ENCODE measurements at regions not wholly inside any gene's neighbourhood (a gene's known extent, or its start where the extent isn't known, plus 50 kb on each side); places are given as distances from the start of the nearest gene placed in this dataset.

DNA sequence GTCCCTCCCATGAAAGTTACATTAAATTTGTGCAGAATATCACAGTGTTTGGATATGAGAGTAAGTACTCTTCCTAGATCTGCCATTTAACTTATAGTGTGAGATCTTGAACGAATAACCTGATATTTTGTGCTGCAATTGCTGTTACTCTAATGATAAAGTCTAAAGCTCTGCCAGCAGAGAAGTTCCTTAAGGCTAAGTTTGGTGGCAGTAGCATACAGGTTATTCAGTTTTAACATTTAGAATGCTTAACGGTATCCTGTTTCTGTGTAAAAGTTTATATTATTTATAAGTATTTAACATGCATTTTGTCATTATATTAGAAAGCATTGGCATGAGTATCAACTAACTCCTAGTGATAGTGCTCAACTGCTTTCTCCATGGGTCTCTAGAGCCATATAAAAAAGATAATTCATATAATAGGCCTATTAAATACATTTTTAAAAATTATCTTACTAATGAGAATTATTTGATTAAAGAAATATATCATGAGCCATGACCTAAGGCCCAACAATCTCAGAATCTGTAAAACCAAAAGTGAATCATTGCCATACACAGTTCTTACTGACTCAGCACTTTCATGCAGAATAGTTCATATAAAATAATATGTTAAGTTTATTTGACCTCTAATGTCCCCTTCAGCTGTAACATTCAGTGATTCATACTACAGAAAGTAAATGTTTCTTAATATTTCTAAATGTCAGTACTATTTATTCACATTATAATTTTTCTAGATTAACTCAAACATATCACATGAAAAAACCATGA, 1058.6 kb downstream of the TRHDE start:
- Mint-ChIP-seq H3K4me1 (ENCODE audit: low read depth) (no peaks in the 10 kb centered on the region), H3K9me3 (no peaks in the 10 kb centered on the region), H3K27me3 (no peaks in the 10 kb centered on the region), H3K27ac (no peak overlapping the region), H3K36me3 (ENCODE audit: low read depth) (no peaks in the 10 kb centered on the region), H3K4me3 (no peak overlapping the region)
- H3K9me3 ChIP-seq (ENCODE audit: control insufficient read depth in 1 of 2, insufficient read depth in 1 of 2, low read length in 2 of 2), result no peaks in the 10 kb centered on the region
- intact Hi-C loops (cut with DNase I, micrococcal nuclease), result no loop called here
- H3K36me3 ChIP-seq (ENCODE audit: insufficient read depth, low read length), result no peaks in the 10 kb centered on the region
- ChIA-PET CTCF (no interaction called here), POLR2A (no interaction called here)
- ATAC-seq (ENCODE audit: poor library complexity), result no peak
- TF ChIP-seq, protein P1, sequence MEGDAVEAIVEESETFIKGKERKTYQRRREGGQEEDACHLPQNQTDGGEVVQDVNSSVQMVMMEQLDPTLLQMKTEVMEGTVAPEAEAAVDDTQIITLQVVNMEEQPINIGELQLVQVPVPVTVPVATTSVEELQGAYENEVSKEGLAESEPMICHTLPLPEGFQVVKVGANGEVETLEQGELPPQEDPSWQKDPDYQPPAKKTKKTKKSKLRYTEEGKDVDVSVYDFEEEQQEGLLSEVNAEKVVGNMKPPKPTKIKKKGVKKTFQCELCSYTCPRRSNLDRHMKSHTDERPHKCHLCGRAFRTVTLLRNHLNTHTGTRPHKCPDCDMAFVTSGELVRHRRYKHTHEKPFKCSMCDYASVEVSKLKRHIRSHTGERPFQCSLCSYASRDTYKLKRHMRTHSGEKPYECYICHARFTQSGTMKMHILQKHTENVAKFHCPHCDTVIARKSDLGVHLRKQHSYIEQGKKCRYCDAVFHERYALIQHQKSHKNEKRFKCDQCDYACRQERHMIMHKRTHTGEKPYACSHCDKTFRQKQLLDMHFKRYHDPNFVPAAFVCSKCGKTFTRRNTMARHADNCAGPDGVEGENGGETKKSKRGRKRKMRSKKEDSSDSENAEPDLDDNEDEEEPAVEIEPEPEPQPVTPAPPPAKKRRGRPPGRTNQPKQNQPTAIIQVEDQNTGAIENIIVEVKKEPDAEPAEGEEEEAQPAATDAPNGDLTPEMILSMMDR (IDR thresholded peaks at IDR 0.05), result no peak
- no peak overlapping the region for H3K27ac ChIP-seq (ENCODE audit: low read depth in 1 of 2, low read length in 2 of 2)
- no peaks in the 10 kb centered on the region for H3K27me3 ChIP-seq (ENCODE audit: control insufficient read depth in 1 of 2, insufficient read depth in 2 of 2, low read length in 2 of 2)
- no peaks in the 10 kb centered on the region for H3K4me1 ChIP-seq (ENCODE audit: insufficient read depth, low read length)
- no peak for DNase-seq
- no peak overlapping the region for H3K4me3 ChIP-seq (ENCODE audit: low read length)

DNA sequence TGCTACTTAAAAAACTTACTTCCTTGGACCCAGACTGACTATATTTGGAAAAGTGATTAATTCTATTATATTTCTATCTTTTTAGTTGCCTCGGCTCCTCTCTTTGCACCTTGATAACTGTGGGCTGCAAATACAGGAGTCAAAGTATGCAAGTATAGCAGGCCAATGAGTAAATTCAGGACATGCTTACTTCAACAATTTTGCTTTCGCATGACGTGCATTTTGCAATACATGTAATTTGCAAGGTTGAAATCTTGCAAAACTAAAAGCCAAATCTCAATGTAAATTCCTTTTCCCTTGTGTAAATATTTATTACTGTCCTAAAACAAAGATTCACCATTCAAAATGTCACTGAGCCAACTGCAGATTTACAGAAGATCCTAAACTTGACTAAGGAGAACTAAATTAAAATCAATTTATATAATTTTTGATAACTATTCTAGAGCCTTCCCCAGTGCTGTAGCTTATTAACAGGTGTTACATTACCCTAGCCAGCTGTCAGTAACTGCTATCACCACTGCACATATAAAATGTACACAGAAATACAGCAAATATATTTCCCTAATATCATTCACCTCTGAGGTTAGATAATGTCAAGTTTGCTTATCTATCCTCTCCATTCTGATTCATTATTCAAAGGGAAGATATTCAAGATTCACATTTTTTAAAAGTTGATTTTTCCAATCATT, 1069.5 kb downstream of the TRHDE start:
- Histone ChIP-seq H3K4me3 (ENCODE audit: low read length) (no peak overlapping the region), H3K27ac (ENCODE audit: low read depth in 1 of 2, low read length in 2 of 2) (no peak overlapping the region), H3K36me3 (ENCODE audit: insufficient read depth, low read length) (no peaks in the 10 kb centered on the region), H3K4me1 (ENCODE audit: insufficient read depth, low read length) (no peaks in the 10 kb centered on the region), H3K9me3 (ENCODE audit: control insufficient read depth in 1 of 2, insufficient read depth in 1 of 2, low read length in 2 of 2) (peaks cover 0 to 4% of the 10 kb centered on the region in 2 experiments), H3K27me3 (ENCODE audit: control insufficient read depth in 1 of 2, insufficient read depth in 2 of 2, low read length in 2 of 2) (no peaks in the 10 kb centered on the region)
- Mint-ChIP-seq H3K4me3 (no peak overlapping the region), H3K27ac (no peak overlapping the region), H3K4me1 (ENCODE audit: low read depth) (no peaks in the 10 kb centered on the region), H3K36me3 (ENCODE audit: low read depth) (no peaks in the 10 kb centered on the region), H3K9me3 (peaks cover 5% of the 10 kb centered on the region), H3K27me3 (no peaks in the 10 kb centered on the region)
- CTCF ChIA-PET, result no interaction called here
- no peak for DNase-seq
- TF ChIP-seq, protein P1 (IDR thresholded peaks at IDR 0.05), result no peak
- no peak for ATAC-seq (ENCODE audit: poor library complexity)
- POLR2A ChIA-PET, result no interaction called here
- intact Hi-C loops (cut with DNase I, micrococcal nuclease), result no loop called here

DNA sequence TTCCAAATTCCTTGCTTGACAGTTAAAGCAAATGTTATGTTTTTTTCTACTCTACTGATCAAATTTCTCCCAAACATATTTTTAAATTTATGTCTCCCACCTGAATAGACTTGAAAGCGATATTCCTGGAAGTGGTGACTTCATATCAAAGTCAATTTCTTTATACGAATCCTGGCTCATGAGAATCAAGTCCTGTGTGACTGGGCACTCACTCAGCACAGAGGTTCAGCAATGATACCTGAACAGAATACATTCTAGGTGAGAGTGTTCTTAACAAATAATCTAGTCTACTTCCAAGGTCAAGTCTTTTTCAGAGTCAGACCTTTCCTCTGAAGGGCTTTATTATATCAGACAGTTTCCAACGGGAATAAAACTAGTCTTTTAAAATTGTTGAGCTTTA, 1070.6 kb downstream of the TRHDE start:
- Histone ChIP-seq H3K27ac (ENCODE audit: low read depth in 1 of 2, low read length in 2 of 2) (no peak overlapping the region), H3K9me3 (ENCODE audit: control insufficient read depth in 1 of 2, insufficient read depth in 1 of 2, low read length in 2 of 2) (peaks cover 0 to 4% of the 10 kb centered on the region in 2 experiments), H3K4me3 (ENCODE audit: low read length) (no peak overlapping the region), H3K4me1 (ENCODE audit: insufficient read depth, low read length) (no peaks in the 10 kb centered on the region), H3K36me3 (ENCODE audit: insufficient read depth, low read length) (no peaks in the 10 kb centered on the region), H3K27me3 (ENCODE audit: control insufficient read depth in 1 of 2, insufficient read depth in 2 of 2, low read length in 2 of 2) (no peaks in the 10 kb centered on the region)
- CTCF ChIA-PET, result no interaction called here
- no peak for DNase-seq
- TF ChIP-seq, protein P1 (IDR thresholded peaks at IDR 0.05), result no peak
- POLR2A ChIA-PET, result no interaction called here
- intact Hi-C loops (cut with DNase I, micrococcal nuclease), result no loop called here
- Mint-ChIP-seq H3K4me1 (ENCODE audit: low read depth) (no peaks in the 10 kb centered on the region), H3K36me3 (ENCODE audit: low read depth) (no peaks in the 10 kb centered on the region), H3K27ac (no peak overlapping the region), H3K9me3 (peaks cover 10% of the 10 kb centered on the region), H3K4me3 (no peak overlapping the region), H3K27me3 (no peaks in the 10 kb centered on the region)
- ATAC-seq (ENCODE audit: poor library complexity), result no peak
